GM23248 (cell line): ENCODE measurements at regions not wholly inside any gene's neighbourhood (a gene's known extent, or its start where the extent isn't known, plus 50 kb on each side); places are given as distances from the start of the nearest gene placed in this dataset.

Experiments
- DNase-seq: peaks from one replicate; pipeline ENCODE4 v3.0.0-alpha.2; 2015
- H2AFZ ChIP-seq: fragments of 200-600 bp; sonication (generic); 2 replicates; pipeline ENCODE4 v1.6.1; 2016; ENCODE audit warnings: antibody characterized with exemption
- H3F3A ChIP-seq: fragments of 200-600 bp; sonication (generic); 2 replicates; pipeline ENCODE4 v1.6.1; 2016; ENCODE audit warnings: mild to moderate bottlenecking, antibody characterized with exemption, mixed run types; ENCODE audit not compliant: insufficient read depth
- H3K27ac ChIP-seq: fragments of 200-600 bp; sonication (generic); 2 replicates; pipeline ENCODE4 v1.5.1; 2016; ENCODE audit warnings: mild to moderate bottlenecking
- H3K27me3 ChIP-seq: fragments of 200-600 bp; sonication (generic); replicated peaks from 2 replicates; pipeline ENCODE4 v1.6.1; 2016; ENCODE audit warnings: mild to moderate bottlenecking; ENCODE audit not compliant: insufficient read depth
- H3K36me3 ChIP-seq: fragments of 200-600 bp; sonication (generic); 2 replicates; pipeline ENCODE4 v1.6.1; 2016; ENCODE audit warnings: low read depth, mild to moderate bottlenecking
- H3K4me1 ChIP-seq: fragments of 200-600 bp; sonication (generic); 2 replicates; pipeline ENCODE4 v1.6.1; 2016; ENCODE audit warnings: mild to moderate bottlenecking; ENCODE audit not compliant: insufficient read depth
- H3K4me2 ChIP-seq: fragments of 200-600 bp; sonication (generic); one replicate; pipeline ENCODE4 v1.6.1; 2016; ENCODE audit warnings: mild to moderate bottlenecking; ENCODE audit not compliant: unreplicated experiment
- H3K4me3 ChIP-seq: fragments of 200-600 bp; sonication (generic); 2 replicates; pipeline ENCODE4 v1.5.1; 2016; ENCODE audit warnings: mild to moderate bottlenecking
- H3K79me2 ChIP-seq: fragments of 200-600 bp; sonication (generic); 2 replicates; pipeline ENCODE4 v1.6.1; 2016; ENCODE audit warnings: mild to moderate bottlenecking; ENCODE audit not compliant: insufficient read depth
- H3K9ac ChIP-seq: fragments of 200-600 bp; sonication (generic); 2 replicates; pipeline ENCODE4 v1.6.1; 2016; ENCODE audit warnings: mild to moderate bottlenecking
- H3K9me2 ChIP-seq: fragments of 200-600 bp; sonication (generic); 2 replicates; pipeline ENCODE4 v1.6.1; 2016; ENCODE audit warnings: mixed run types, mild to moderate bottlenecking, moderate library complexity; ENCODE audit not compliant: insufficient read depth
- H3K9me3 ChIP-seq: fragments of 200-600 bp; sonication (generic); one replicate; pipeline ENCODE4 v1.6.1; 2017; ENCODE audit warnings: low read depth
- H4K20me1 ChIP-seq: fragments of 200-600 bp; sonication (generic); 2 replicates; pipeline ENCODE4 v1.6.0; 2016; ENCODE audit not compliant: insufficient read depth
- EZH2 ChIP-seq: fragments of 200-600 bp; sonication (generic); IDR thresholded peaks from 2 replicates; pipeline ENCODE4 v1.6.1; 2018; ENCODE audit warnings: antibody characterized with exemption, mild to moderate bottlenecking; ENCODE audit not compliant: insufficient read depth, poor library complexity, severe bottlenecking
- EZH2phosphoT487 ChIP-seq: fragments of 200-600 bp; sonication (generic); IDR thresholded peaks from 2 replicates; pipeline ENCODE4 v1.6.1; 2018; ENCODE audit warnings: antibody characterized with exemption, moderate library complexity, mild to moderate bottlenecking, low read depth; ENCODE audit not compliant: insufficient read depth
- WGBS, 2 experiments: methylation state at CpG; one replicate each; pipeline ENCODE4 v1.1.6; 2015 to 2017; ENCODE audit warnings: low lambda C conversion rate in 2 of 2, low coverage in 1 of 2; ENCODE audit errors: missing lambda C conversion rate in 2 of 2; 5-methylcytosine and 5-hydroxymethylcytosine counted together
- in situ Hi-C: fragments of 300-500 bp; cut with MboI; formaldehyde crosslinking; loops from 2 replicates; pipeline ENCODE4 v1.15.0; 2020

- Histone ChIP-seq H3K9me3 (no peaks in the 10 kb centered on the region), H3K4me2 (no peak overlapping the region), H2AFZ (no peak overlapping the region), H4K20me1 (no peaks in the 10 kb centered on the region), H3K36me3 (no peaks in the 10 kb centered on the region), H3K4me1 (no peaks in the 10 kb centered on the region), H3K9me2 (no peaks in the 10 kb centered on the region), H3K79me2 (no peaks in the 10 kb centered on the region), H3F3A (no peaks in the 10 kb centered on the region), H3K4me3 (no peak overlapping the region), H3K27me3 (no peaks in the 10 kb centered on the region), H3K27ac (no peak overlapping the region), H3K9ac (no peak overlapping the region)
- in situ Hi-C loops, result no loop called here
- no peak for TF ChIP-seq EZH2phosphoT487
- no peak for TF ChIP-seq EZH2
- no peak for DNase-seq
- WGBS, 2 experiments, result 78 to 83% methylated on average over 7 of the region's 7 CpGs
Observed at GRCh38 chr9:84054341-84055010, 73.9 kb downstream of the RMI1 start.

- no peaks in the 10 kb centered on the region for H3K9me2 ChIP-seq
- H3K27ac ChIP-seq, result no peak overlapping the region
Observed at GRCh38 chr9:84057662-84058061, 77.1 kb downstream of the RMI1 start.

GRCh38 chr9:84059936-84060335 is 79.3 kb downstream of the RMI1 start:
- no peak for DNase-seq
- H3K27ac ChIP-seq, result no peak overlapping the region
- WGBS, 2 experiments, result 88 to 97% methylated on average over 1 of the region's 1 CpG
- in situ Hi-C loops, result no loop called here
- no peaks in the 10 kb centered on the region for H3K79me2 ChIP-seq
- H3K4me3 ChIP-seq, result no peak overlapping the region
- TF ChIP-seq EZH2 (no peak), EZH2phosphoT487 (no peak)
- no peaks in the 10 kb centered on the region for H3K27me3 ChIP-seq
- no peaks in the 10 kb centered on the region for H4K20me1 ChIP-seq
- H3K9me2 ChIP-seq, result no peaks in the 10 kb centered on the region
- H3K4me2 ChIP-seq, result no peak overlapping the region
- no peaks in the 10 kb centered on the region for H3F3A ChIP-seq
- H3K9ac ChIP-seq, result no peak overlapping the region
- no peaks in the 10 kb centered on the region for H3K4me1 ChIP-seq
- no peak overlapping the region for H2AFZ ChIP-seq
- H3K9me3 ChIP-seq, result no peaks in the 10 kb centered on the region
- H3K36me3 ChIP-seq, result no peaks in the 10 kb centered on the region

More at GRCh38 chr9:84057662-84058061, 77.1 kb downstream of the RMI1 start:
- DNase-seq, result no peak
- H2AFZ ChIP-seq, result no peak overlapping the region
- H3K27me3 ChIP-seq, result no peaks in the 10 kb centered on the region
- no peaks in the 10 kb centered on the region for H3K36me3 ChIP-seq
- TF ChIP-seq EZH2 (no peak), EZH2phosphoT487 (no peak)
- no peaks in the 10 kb centered on the region for H3F3A ChIP-seq
- no peaks in the 10 kb centered on the region for H3K79me2 ChIP-seq
- no peaks in the 10 kb centered on the region for H3K9me3 ChIP-seq
- WGBS, 2 experiments, result 4% methylated on average over 4 of the region's 4 CpGs
- no peak overlapping the region for H3K9ac ChIP-seq
- no peaks in the 10 kb centered on the region for H3K4me1 ChIP-seq
- no peaks in the 10 kb centered on the region for H4K20me1 ChIP-seq
- no peak overlapping the region for H3K4me2 ChIP-seq
- in situ Hi-C loops, result no loop called here
- no peak overlapping the region for H3K4me3 ChIP-seq

- no peak overlapping the region for H3K9ac ChIP-seq
- H3K36me3 ChIP-seq, result no peaks in the 10 kb centered on the region
- no peak overlapping the region for H3K4me2 ChIP-seq
- no peaks in the 10 kb centered on the region for H4K20me1 ChIP-seq
- 17 to 21% methylated on average over 5 of the region's 5 CpGs for WGBS, 2 experiments
- H3K4me1 ChIP-seq, result no peaks in the 10 kb centered on the region
- TF ChIP-seq EZH2 (no peak), EZH2phosphoT487 (no peak)
- no peaks in the 10 kb centered on the region for H3K79me2 ChIP-seq
- no peaks in the 10 kb centered on the region for H3F3A ChIP-seq
- no peaks in the 10 kb centered on the region for H3K9me2 ChIP-seq
- H3K27ac ChIP-seq, result no peak overlapping the region
- no peak for DNase-seq
- H2AFZ ChIP-seq, result no peak overlapping the region
- H3K27me3 ChIP-seq, result no peaks in the 10 kb centered on the region
- no peaks in the 10 kb centered on the region for H3K9me3 ChIP-seq
- H3K4me3 ChIP-seq, result no peak overlapping the region
- in situ Hi-C loops, result no loop called here
Observed at GRCh38 chr9:84061613-84062193, 81.1 kb downstream of the RMI1 start.
